IgD-negative memory B cell (primary cell): ENCODE measurements at regions not wholly inside any gene's neighbourhood (a gene's known extent, or its start where the extent isn't known, plus 50 kb on each side); places are given as distances from the start of the nearest gene placed in this dataset.
A peak's percentile ranks its signal among the peaks of the same experiment; 100 is the strongest.

Experiments used
- H3K27ac Mint-ChIP-seq, 3 donors: one replicate each; pipeline ENCODE4 v1.8.0; 2020 to 2022; ENCODE audit warnings: mild to moderate bottlenecking in 3 of 3, mixed read lengths in 3 of 3, moderate library complexity in 1 of 3
- H3K27me3 Mint-ChIP-seq: one replicate; pipeline ENCODE4 v1.8.0; 2021; ENCODE audit warnings: mixed read lengths
- H3K36me3 Mint-ChIP-seq: one replicate; pipeline ENCODE4 v1.8.0; 2020; ENCODE audit warnings: mild to moderate bottlenecking, mixed read lengths
- H3K4me1 Mint-ChIP-seq, 3 donors: one replicate each; pipeline ENCODE4 v1.8.0; 2020 to 2022; ENCODE audit warnings: mixed read lengths in 3 of 3, mild to moderate bottlenecking in 1 of 3
- H3K4me3 Mint-ChIP-seq, 4 donors: one replicate each; pipeline ENCODE4 v1.8.0; 2020 to 2022; ENCODE audit warnings: mild to moderate bottlenecking in 4 of 4, mixed read lengths in 4 of 4, moderate library complexity in 3 of 4
- H3K9me3 Mint-ChIP-seq, 3 donors: one replicate each; pipeline ENCODE4 v1.8.0; 2020 to 2021; ENCODE audit warnings: mixed read lengths in 3 of 3, mild to moderate bottlenecking in 1 of 3

DNA sequence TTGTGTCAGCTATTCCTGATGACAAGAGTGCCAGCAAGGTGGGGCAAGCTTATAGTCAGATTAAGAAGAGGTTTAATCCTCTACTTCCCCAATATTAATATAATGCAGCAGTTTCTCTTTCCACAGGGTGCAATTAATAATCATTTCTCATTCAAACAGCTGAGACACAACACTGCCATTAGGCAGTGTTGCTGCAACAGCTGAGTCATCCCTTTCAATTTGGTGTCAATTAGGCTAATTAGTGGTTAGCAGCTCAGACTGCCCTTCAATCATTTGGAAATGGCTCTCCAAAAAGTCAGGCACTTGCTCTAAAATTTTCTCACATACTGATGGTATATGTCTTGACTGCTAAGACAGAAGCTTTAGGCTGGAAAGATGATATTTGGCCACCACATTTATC is 265.7 kb upstream of the FAM241A start:
- Mint-ChIP-seq H3K4me3 (no peak overlapping the region), H3K27me3 (peaks cover 3% of the 10 kb centered on the region), H3K36me3 (no peaks in the 10 kb centered on the region), H3K9me3 (no peaks in the 10 kb centered on the region), H3K27ac (no peak overlapping the region), H3K4me1 (no peaks in the 10 kb centered on the region)

DNA sequence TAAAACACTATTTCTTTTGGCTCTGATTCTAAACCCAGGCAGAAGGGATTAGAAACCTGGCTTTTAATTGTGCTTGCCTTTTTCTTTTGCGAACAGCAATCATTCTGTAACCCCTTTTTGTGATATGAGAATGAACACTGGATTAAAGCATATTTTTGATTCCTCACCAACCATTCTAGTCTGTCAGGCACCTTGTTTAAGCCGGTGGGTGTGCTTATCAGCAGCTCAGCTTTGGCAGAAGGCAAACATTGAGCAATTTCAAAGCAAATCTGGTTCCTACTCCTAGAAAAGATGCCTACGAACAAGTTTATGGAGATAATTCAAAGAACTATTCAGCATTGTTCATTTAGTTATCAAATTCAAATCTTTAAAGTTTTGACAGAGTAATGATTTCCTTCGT is 265.1 kb upstream of the FAM241A start:
- Mint-ChIP-seq H3K36me3 (no peaks in the 10 kb centered on the region), H3K9me3 (no peaks in the 10 kb centered on the region), H3K4me1 (no peaks in the 10 kb centered on the region), H3K27me3 (peaks cover 1% of the 10 kb centered on the region), H3K4me3 (no peak overlapping the region), H3K27ac (no peak overlapping the region)

DNA sequence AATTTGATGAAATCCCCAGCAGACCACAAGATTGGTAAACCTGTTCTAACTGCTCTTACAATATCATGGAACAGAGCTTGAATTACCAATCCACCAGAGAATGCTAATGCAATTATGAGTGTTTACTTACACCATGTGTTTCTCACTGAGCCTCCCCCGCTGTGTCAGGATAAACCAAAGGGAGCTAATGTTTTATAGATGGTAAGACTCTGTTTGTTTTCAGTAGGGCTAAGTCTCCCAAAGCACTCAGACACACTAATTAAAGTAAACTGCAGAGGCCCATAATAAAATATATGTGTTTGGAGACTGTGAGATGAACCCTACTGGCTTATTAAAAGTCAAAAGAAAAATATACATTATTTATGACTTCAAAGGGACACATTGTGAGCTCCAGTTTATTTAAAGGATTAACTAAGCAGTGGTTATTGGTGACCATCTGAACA is 261.7 kb upstream of the FAM241A start:
- H3K27me3 Mint-ChIP-seq, result peaks cover 3% of the 10 kb centered on the region
- no peaks in the 10 kb centered on the region for H3K36me3 Mint-ChIP-seq
- no peak overlapping the region for H3K4me3 Mint-ChIP-seq
- H3K27ac Mint-ChIP-seq, result no peak overlapping the region
- no peaks in the 10 kb centered on the region for H3K4me1 Mint-ChIP-seq
- no peaks in the 10 kb centered on the region for H3K9me3 Mint-ChIP-seq

DNA sequence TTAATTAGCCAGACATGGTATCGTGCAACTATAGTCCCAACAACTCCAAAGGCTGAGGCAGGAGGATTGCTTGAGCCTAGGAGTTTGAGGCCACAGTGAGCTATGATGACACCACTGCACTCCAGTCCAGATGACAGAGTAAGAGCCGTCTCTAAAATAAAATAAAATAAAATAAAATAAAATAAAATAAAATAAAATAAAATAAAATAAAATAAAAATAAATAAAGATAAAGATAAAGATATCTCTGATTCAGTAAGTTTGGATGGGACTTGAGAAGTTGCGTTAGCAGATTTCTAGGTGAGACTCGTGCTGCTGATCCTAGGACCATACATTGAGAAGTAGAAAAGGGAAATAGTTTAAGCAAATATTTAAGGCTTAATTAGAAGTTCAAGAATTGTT is 254.8 kb upstream of the FAM241A start:
- H3K4me3 Mint-ChIP-seq, result no peak overlapping the region
- no peak overlapping the region for H3K27ac Mint-ChIP-seq
- peaks cover 5% of the 10 kb centered on the region for H3K27me3 Mint-ChIP-seq
- no peaks in the 10 kb centered on the region for H3K36me3 Mint-ChIP-seq
- H3K4me1 Mint-ChIP-seq, result no peaks in the 10 kb centered on the region
- peaks cover 0 to 2% (median 0%) of the 10 kb centered on the region in 3 donors for H3K9me3 Mint-ChIP-seq

DNA sequence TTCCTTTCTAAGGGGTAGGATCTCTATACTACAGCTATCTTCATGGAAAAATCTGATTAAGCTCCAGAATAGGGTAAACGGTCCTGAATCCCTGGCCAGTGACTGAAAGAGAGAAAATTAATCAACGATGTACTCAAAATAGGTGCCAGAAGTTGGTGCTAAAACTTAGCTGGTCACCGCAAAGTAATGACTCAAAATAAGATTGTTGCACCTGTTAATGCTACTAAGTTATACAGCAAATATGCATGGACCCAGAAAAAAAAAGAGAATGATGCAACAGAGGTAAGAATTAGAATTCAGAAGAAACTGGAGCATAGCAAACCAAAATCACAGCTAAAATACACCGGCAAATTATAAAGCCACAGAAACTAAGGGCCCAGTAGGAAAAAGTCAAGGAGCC is 239.7 kb upstream of the FAM241A start:
- Mint-ChIP-seq H3K27me3 (peaks cover 3% of the 10 kb centered on the region), H3K27ac (no peak overlapping the region), H3K4me1 (no peaks in the 10 kb centered on the region), H3K36me3 (no peaks in the 10 kb centered on the region), H3K4me3 (no peak overlapping the region), H3K9me3 (no peaks in the 10 kb centered on the region)

DNA sequence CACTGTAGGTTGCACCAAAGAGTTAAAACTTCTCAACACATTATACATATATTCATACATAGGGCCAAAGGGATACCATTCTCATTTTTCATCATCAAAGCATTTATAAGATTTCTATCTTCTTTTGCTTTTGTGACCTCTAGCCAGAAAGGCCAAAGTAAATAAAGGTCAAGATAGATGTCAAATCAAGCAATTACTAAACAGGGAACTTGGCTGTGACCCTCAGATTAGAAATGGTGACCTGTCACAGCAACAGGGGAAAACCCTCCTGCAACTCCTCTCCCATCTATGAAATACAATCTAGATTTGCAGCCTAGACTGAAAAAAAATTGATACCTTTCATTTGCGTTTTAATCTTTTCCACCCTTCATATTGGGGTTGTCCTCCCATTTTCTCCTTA is 225.6 kb upstream of the FAM241A start:
- no peak overlapping the region for H3K27ac Mint-ChIP-seq
- no peaks in the 10 kb centered on the region for H3K4me1 Mint-ChIP-seq
- peaks cover 10% of the 10 kb centered on the region for H3K27me3 Mint-ChIP-seq
- H3K9me3 Mint-ChIP-seq, result peaks cover 0 to 2% (median 0%) of the 10 kb centered on the region in 3 donors
- H3K4me3 Mint-ChIP-seq, result no peak overlapping the region
- no peaks in the 10 kb centered on the region for H3K36me3 Mint-ChIP-seq

DNA sequence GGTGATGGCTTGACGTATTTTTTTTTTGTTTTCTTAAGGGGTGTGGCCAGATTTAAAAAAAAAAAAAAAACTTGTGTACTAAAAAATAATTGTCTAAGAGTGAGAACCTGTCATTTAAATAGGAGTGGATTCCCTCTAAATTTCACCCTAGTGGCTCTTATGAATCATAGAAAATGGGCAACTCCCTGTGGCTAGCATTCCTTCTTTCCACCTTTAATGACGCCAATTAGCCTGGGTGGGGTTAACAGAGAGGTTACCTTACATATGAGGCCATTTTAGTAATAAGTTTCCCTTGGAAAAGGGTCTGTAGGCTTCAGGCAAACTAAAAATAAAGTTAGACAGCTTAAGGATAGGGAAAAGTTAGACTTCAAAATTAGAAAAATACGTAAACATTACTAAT is 223.5 kb upstream of the FAM241A start:
- Mint-ChIP-seq H3K27ac (no peak overlapping the region), H3K36me3 (no peaks in the 10 kb centered on the region), H3K9me3 (no peaks in the 10 kb centered on the region), H3K4me1 (no peaks in the 10 kb centered on the region), H3K4me3 (no peak overlapping the region), H3K27me3 (peaks cover 6% of the 10 kb centered on the region)

DNA sequence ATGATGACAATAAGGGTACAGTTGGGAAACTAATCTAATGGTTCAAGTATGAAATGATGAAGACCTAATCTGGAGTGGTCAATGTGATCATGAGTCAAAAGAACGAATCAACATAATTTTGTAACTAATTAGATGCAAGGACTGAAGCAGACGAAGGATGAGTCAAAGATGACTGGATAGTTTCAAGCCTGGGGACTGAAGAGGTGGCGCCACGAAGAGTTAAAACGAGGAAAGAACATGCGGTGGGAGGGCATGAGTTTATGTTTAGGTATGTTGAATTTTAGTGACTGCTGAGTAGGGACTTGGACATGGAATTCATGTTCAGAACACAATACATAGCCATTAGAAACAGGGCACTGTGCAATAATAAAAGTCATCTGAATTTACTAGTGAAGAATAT is 221.5 kb upstream of the FAM241A start:
- peaks cover 4% of the 10 kb centered on the region for H3K27me3 Mint-ChIP-seq
- H3K4me1 Mint-ChIP-seq, result peaks cover 0 to 4% (median 3%) of the 10 kb centered on the region in 3 donors
- no peak overlapping the region for H3K27ac Mint-ChIP-seq
- no peak overlapping the region for H3K4me3 Mint-ChIP-seq
- H3K9me3 Mint-ChIP-seq, result no peaks in the 10 kb centered on the region
- no peaks in the 10 kb centered on the region for H3K36me3 Mint-ChIP-seq

DNA sequence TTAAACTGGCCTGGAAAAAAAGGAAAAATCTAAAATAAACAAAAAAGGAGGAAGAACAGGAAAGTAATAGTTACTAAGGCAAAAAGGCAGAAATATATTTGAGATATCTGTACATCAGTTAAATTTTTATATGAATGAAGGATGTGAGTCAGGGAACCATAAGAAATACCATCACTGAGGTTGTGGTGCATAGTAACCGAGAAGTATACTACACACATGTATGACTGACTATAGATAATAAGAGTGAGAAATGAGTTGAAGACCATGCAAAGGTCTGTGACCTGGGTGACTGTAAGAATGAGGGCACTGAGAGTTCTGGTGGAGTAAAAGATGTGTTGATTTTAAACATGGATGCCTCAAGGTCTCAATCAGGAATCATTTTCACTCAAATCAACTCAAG is 220.6 kb upstream of the FAM241A start:
- Mint-ChIP-seq H3K4me1 (peaks cover 0 to 5% (median 3%) of the 10 kb centered on the region in 3 donors), H3K9me3 (no peaks in the 10 kb centered on the region), H3K27me3 (peaks cover 4% of the 10 kb centered on the region), H3K36me3 (no peaks in the 10 kb centered on the region), H3K4me3 (no peak overlapping the region), H3K27ac (no peak overlapping the region)

DNA sequence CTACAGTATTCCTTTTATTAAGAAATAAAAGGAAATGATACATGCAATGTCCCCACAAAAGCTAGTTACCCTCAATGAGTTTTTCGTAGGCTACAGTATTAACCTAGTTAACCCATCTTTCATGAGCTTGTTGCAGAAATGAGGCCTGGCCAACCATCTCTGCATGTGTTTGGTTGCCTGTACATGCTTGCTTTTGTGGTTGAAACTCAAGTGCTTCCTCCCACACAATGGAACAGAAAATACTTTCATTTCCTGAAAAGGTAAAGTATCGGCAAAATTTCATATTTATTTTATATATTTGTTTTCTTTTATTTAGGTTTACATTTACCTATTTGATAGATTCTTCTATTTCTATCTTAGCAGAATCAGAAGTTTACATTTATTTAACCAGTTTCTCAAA is 214.6 kb upstream of the FAM241A start:
- H3K4me3 Mint-ChIP-seq, result peak overlapping the region in 1 of 4 donors; percentile 41
- peaks cover 10% of the 10 kb centered on the region for H3K27me3 Mint-ChIP-seq
- no peaks in the 10 kb centered on the region for H3K9me3 Mint-ChIP-seq
- H3K27ac Mint-ChIP-seq, result no peak overlapping the region
- H3K36me3 Mint-ChIP-seq, result no peaks in the 10 kb centered on the region
- H3K4me1 Mint-ChIP-seq, result peaks cover 9 to 21% (median 20%) of the 10 kb centered on the region in 3 donors

DNA sequence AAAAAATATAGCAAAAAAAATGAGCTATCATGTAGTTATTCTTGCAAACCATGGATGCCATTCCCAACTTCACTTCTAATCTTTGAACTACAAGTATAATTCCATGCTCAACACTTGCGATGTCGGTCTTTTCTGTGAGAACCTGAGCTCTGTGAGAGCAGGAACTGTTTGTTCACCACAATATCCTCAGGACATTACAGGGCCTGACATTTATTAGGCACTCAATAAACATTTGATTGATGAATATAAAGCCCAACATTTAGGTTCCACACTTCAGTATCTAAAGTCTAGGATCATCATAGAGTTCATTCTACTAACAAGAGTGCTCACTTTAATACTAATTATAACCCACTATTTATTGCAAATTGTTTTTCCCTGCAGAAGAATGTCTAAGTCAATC is 211.6 kb upstream of the FAM241A start:
- Mint-ChIP-seq H3K27me3 (peaks cover 6% of the 10 kb centered on the region), H3K4me1 (peaks cover 9 to 18% (median 17%) of the 10 kb centered on the region in 3 donors), H3K4me3 (no peak overlapping the region), H3K27ac (no peak overlapping the region), H3K9me3 (no peaks in the 10 kb centered on the region), H3K36me3 (no peaks in the 10 kb centered on the region)

DNA sequence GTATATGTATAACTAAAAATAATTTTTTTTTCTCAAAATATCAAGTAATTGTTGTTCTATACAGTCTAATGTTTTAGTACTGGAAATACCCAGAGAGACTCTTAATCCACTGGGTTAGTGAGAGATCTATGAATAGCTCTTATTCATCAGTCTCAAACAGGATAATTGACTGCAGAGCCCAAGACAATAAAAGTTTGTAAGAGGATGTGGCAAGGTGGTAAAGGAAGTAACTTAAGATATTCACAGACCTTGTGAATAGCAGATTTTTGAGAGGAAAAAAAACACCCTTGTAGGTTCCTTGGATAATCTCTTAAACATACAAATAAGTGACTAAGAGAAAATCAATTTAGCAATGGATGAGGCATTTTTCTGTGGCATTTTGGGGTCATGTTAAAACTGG is 210.9 kb upstream of the FAM241A start:
- Mint-ChIP-seq H3K36me3 (no peaks in the 10 kb centered on the region), H3K9me3 (no peaks in the 10 kb centered on the region), H3K4me1 (peaks cover 9 to 18% (median 17%) of the 10 kb centered on the region in 3 donors), H3K4me3 (no peak overlapping the region), H3K27ac (no peak overlapping the region), H3K27me3 (peaks cover 6% of the 10 kb centered on the region)

DNA sequence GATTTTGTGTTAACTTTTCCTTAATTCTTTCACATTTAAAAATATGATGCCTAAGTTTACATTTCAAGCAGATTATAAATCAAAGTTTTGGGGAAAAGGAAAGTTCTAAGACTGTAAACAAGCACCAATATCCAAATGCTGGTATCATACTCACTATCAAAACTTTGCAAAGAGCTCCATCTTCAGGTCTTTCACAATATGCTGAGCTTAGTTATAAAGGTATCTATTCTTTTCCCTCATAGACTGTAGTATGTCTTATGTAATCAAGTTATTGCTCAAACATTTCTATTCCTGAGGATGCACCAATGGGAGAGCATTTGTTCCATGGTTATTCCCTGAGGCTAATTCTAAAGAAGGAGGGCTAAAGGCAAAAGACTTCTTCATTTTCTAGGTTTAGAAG is 207.9 kb upstream of the FAM241A start:
- Mint-ChIP-seq H3K27me3 (peaks cover 2% of the 10 kb centered on the region), H3K27ac (no peak overlapping the region), H3K36me3 (no peaks in the 10 kb centered on the region), H3K9me3 (no peaks in the 10 kb centered on the region), H3K4me3 (no peak overlapping the region), H3K4me1 (peaks cover 0 to 6% (median 6%) of the 10 kb centered on the region in 3 donors)

DNA sequence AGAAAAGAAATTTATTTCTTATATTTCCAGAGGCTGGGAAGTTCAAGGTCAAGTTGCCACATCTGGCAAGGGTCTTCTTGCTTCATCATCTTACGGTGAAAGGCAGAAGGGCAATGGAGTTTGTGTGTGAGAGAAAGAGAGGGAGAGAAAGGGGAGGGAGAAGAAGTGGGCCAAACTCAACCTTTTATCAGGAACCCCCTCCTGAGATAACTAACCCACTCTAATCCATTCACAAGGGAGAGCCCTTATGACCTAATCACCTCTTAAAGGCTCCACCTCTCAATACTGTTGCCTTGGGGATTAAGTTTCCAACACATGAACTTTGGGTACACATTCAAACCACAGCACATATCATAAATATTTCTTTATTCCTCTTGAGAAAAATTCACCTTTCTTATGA is 203.3 kb upstream of the FAM241A start:
- peaks cover 3% of the 10 kb centered on the region for H3K27me3 Mint-ChIP-seq

DNA sequence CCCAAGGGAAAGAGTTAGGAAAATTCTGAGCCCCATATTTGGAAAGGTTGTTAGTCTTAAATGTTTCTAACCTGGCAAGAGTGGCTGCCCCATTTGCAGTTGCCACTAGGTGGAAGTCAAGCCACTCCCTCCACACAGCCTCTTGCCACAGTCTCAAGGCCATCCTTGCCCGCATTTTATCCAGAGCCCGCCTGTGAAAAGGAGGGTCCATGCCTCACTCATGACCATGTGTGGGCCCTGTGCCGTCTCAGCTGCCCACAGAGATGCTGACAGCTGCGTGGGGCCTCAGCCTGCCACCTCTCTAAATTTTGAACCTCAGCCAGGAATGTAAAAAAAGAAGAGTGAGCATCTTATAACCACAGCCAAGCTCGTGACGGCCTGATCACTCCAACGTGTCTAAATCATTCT is 201.5 kb upstream of the FAM241A start:
- no peaks in the 10 kb centered on the region for H3K4me1 Mint-ChIP-seq
- H3K9me3 Mint-ChIP-seq, result no peaks in the 10 kb centered on the region
- H3K36me3 Mint-ChIP-seq, result no peaks in the 10 kb centered on the region
- no peak overlapping the region for H3K4me3 Mint-ChIP-seq
- no peak overlapping the region for H3K27ac Mint-ChIP-seq
- H3K27me3 Mint-ChIP-seq, result peaks cover 3% of the 10 kb centered on the region

More for the DNA sequence above, 203.3 kb upstream of the FAM241A start:
- H3K9me3 Mint-ChIP-seq, result no peaks in the 10 kb centered on the region
- no peak overlapping the region for H3K27ac Mint-ChIP-seq
- no peak overlapping the region for H3K4me3 Mint-ChIP-seq
- no peaks in the 10 kb centered on the region for H3K36me3 Mint-ChIP-seq
- H3K4me1 Mint-ChIP-seq, result no peaks in the 10 kb centered on the region

DNA sequence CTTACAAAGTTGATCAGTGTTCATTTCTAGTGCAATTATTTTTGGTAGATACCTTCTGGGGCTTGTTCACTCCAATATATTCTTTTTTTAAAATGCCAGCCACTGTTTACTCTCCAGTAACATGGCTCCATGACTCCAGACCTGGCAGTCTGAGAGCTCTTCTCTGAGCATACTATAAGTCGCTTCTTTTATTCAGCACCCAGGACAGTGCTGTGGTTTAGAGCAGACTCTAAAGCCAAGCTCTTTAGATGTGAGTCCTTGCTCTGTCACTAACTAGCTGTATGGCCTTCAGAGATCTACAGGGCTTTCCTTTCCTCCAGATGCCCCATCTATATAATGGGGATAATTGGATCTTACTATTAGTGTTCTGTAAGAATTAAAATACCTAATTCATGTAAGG is 200.2 kb upstream of the FAM241A start:
- Mint-ChIP-seq H3K4me1 (no peaks in the 10 kb centered on the region), H3K36me3 (no peaks in the 10 kb centered on the region), H3K4me3 (no peak overlapping the region), H3K9me3 (peaks cover 0 to 4% (median 0%) of the 10 kb centered on the region in 3 donors), H3K27ac (no peak overlapping the region), H3K27me3 (peaks cover 3% of the 10 kb centered on the region)

DNA sequence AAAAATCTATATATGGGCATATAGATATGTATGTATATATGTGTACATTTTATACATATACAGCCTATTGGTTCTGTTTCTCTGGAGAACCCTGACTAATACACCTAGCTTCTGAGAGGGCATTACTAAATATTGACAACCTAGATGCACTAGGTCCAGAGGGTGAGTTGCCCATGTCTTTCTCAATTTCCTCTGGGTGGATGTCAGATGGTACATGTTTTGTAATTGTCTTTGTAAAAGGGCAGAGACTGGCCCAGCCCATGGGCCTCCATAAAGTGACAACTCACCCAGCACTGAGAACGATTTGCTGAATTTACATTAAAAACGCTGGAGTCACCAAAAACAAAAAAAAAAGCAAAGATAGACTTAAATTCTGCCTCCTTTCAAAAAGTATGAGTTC is 198.5 kb upstream of the FAM241A start:
- Mint-ChIP-seq H3K9me3 (peaks cover 0 to 4% (median 0%) of the 10 kb centered on the region in 3 donors), H3K4me3 (no peak overlapping the region), H3K4me1 (no peaks in the 10 kb centered on the region), H3K27ac (peak overlapping the region in 1 of 3 donors; percentile 45), H3K27me3 (peaks cover 3% of the 10 kb centered on the region), H3K36me3 (no peaks in the 10 kb centered on the region)
